ENCODE measurements at regions not wholly inside any gene's neighbourhood (a gene's known extent, or its start where the extent isn't known, plus 50 kb on each side); places are given as distances from the start of the nearest gene placed in this dataset.

- TF ChIP-seq CTCF (IDR thresholded peaks at IDR 0.05), result no peak
- no peak for TF ChIP-seq POLR2AphosphoS5 (IDR thresholded peaks at IDR 0.05)
Measured at GRCh38 chr11:41622707-41623359, 163.4 kb upstream of the LRRC4C start.

All from suprapubic skin (tissue), 3 donors.